H1 (cell line): ENCODE measurements at regions not wholly inside any gene's neighbourhood (a gene's known extent, or its start where the extent isn't known, plus 50 kb on each side); places are given as distances from the start of the nearest gene placed in this dataset.

Source experiments
- CTCF ChIA-PET: fragments of 300-600 bp; sonication (Branson Sonifier 250); formaldehyde crosslinking; loops from one replicate; lab custom pipeline; 2021; ENCODE audit not compliant: partially characterized antibody; lab: Charles Lee
- POLR2A ChIA-PET: fragments of 300-600 bp; sonication (Branson Sonifier 250); formaldehyde crosslinking; loops from one replicate; lab custom pipeline; 2021; ENCODE audit warnings: inconsistent platforms; ENCODE audit not compliant: partially characterized antibody; lab: Charles Lee
- DNase-seq, 2 experiments: peaks; one replicate each; pipeline versions ENCODE4 v3.0.0 to v3.0.0-alpha.2; 2010 to 2022; ENCODE audit warnings: low spot score in 2 of 2, low read depth in 1 of 2, mixed read lengths in 1 of 2
- FAIRE-seq: peaks from 2 replicates; lab custom pipeline; 2011; peaks lifted over from hg19 to GRCh38; lab: Jason Lieb, UNC
- H2AFZ ChIP-seq: 2 replicates; pipeline ENCODE4 v1.8.1; 2012; ENCODE audit warnings: low read length, inconsistent platforms
- H2AK5ac ChIP-seq: 2 replicates; pipeline ENCODE4 v1.6.1; 2013; ENCODE audit warnings: low read depth, low read length
- H2BK120ac ChIP-seq: replicated peaks from 2 replicates; pipeline ENCODE3; 2013; ENCODE audit warnings: low read depth, low read length, inconsistent platforms
- H2BK12ac ChIP-seq: 2 replicates; pipeline ENCODE4 v1.6.1; 2013; ENCODE audit warnings: low read depth, low read length
- H2BK15ac ChIP-seq: 2 replicates; pipeline ENCODE4 v1.6.1; 2013; ENCODE audit warnings: low read length
- H2BK20ac ChIP-seq: 2 replicates; pipeline ENCODE4 v1.6.1; 2013; ENCODE audit warnings: low read length
- H2BK5ac ChIP-seq: 2 replicates; pipeline ENCODE4 v1.6.1; 2013; ENCODE audit warnings: low read depth, low read length
- H3K14ac ChIP-seq: 2 replicates; pipeline ENCODE4 v1.6.1; 2013; ENCODE audit warnings: inconsistent platforms; ENCODE audit not compliant: insufficient read length
- H3K18ac ChIP-seq: 2 replicates; pipeline ENCODE4 v1.6.1; 2013; ENCODE audit warnings: low read length; ENCODE audit errors: extremely low read depth
- H3K23ac ChIP-seq: 2 replicates; pipeline ENCODE4 v1.6.1; 2013; ENCODE audit warnings: inconsistent platforms; ENCODE audit not compliant: insufficient read length
- H3K23me2 ChIP-seq: 2 replicates; pipeline ENCODE4 v1.6.1; 2013; ENCODE audit warnings: low read depth, low read length
- H3K27ac ChIP-seq: 2 replicates; pipeline ENCODE4 v1.6.1; 2011; ENCODE audit warnings: low read depth, low read length, inconsistent platforms
- H3K27me3 ChIP-seq, 4 experiments: replicated peaks in 1 of 4; 1 replicate in 1 of 4; 2 replicates in 3 of 4; pipeline versions ENCODE4 v1.6.1 to v1.8.1; 2011 to 2013; ENCODE audit warnings: low read length in 3 of 4, mild to moderate bottlenecking in 3 of 4, inconsistent platforms in 2 of 4, mixed read lengths in 2 of 4, moderate library complexity in 1 of 4; ENCODE audit not compliant: control insufficient read depth in 3 of 4, insufficient read depth in 3 of 4; ENCODE audit errors: extremely low read depth in 1 of 4
- H3K36me3 ChIP-seq, 4 experiments: 2 replicates each; pipeline versions ENCODE4 v1.6.1 to v1.8.1; 2011 to 2013; ENCODE audit warnings: mild to moderate bottlenecking in 4 of 4, low read length in 3 of 4, moderate library complexity in 2 of 4, control low read depth in 1 of 4, inconsistent platforms in 1 of 4; ENCODE audit not compliant: insufficient read depth in 4 of 4, control insufficient read depth in 2 of 4
- H3K4ac ChIP-seq: replicated peaks from 2 replicates; pipeline ENCODE3; 2013; ENCODE audit warnings: low read length, low read depth, mixed read lengths, inconsistent platforms; ENCODE audit not compliant: insufficient read length
- H3K4me1 ChIP-seq, 4 experiments: replicated peaks in 1 of 4; 1 replicate in 1 of 4; 2 replicates in 3 of 4; pipeline versions ENCODE4 v1.6.1 to v1.8.1; 2011 to 2013; ENCODE audit warnings: low read length in 3 of 4, inconsistent platforms in 2 of 4, mixed read lengths in 1 of 4; ENCODE audit not compliant: insufficient read depth in 4 of 4, control insufficient read depth in 3 of 4
- H3K4me2 ChIP-seq, 2 experiments: 2 replicates each; pipeline versions ENCODE4 v1.6.1 to v1.8.1; 2011 to 2013; ENCODE audit warnings: low read depth in 2 of 2, low read length in 2 of 2, control low read depth in 1 of 2, inconsistent platforms in 1 of 2, mild to moderate bottlenecking in 1 of 2; ENCODE audit not compliant: insufficient read depth in 1 of 2
- H3K4me3 ChIP-seq, 4 experiments: fragments of 200-600, 300-600 bp in 1 of 4; sonication (generic), shearing (Covaris generic), sonication (Bioruptor Twin) in 1 of 4; 2 replicates each; pipeline versions ENCODE4 v1.5.1 to v1.8.1; 2011 to 2016; ENCODE audit warnings: low read length in 4 of 4, low read depth in 3 of 4, control low read depth in 2 of 4, inconsistent platforms in 2 of 4, mild to moderate bottlenecking in 2 of 4, mixed read lengths in 1 of 4, moderate library complexity in 1 of 4; ENCODE audit not compliant: insufficient read depth in 2 of 4; ENCODE audit errors: extremely low read depth in 1 of 4
- H3K56ac ChIP-seq: replicated peaks from 2 replicates; pipeline ENCODE3; 2013; ENCODE audit warnings: low read depth, mild to moderate bottlenecking, mixed read lengths, low read length, inconsistent platforms; ENCODE audit not compliant: insufficient read length
- H3K79me1 ChIP-seq: 2 replicates; pipeline ENCODE4 v1.6.1; 2013; ENCODE audit warnings: low read depth, low read length, control low read depth
- H3K79me2 ChIP-seq, 2 experiments: 2 replicates each; pipeline versions ENCODE4 v1.6.1 to v1.8.1; 2012 to 2013; ENCODE audit warnings: low read length in 2 of 2, mild to moderate bottlenecking in 2 of 2, inconsistent platforms in 1 of 2; ENCODE audit not compliant: insufficient read depth in 2 of 2, control insufficient read depth in 1 of 2
- H3K9ac ChIP-seq, 4 experiments: replicated peaks in 1 of 4; 1 replicate in 1 of 4; 2 replicates in 3 of 4; pipeline versions ENCODE4 v1.6.1 to v1.8.1; 2011 to 2013; ENCODE audit warnings: low read depth in 3 of 4, low read length in 3 of 4, control low read depth in 2 of 4, mild to moderate bottlenecking in 2 of 4, moderate library complexity in 2 of 4, inconsistent platforms in 1 of 4; ENCODE audit errors: extremely low read depth in 1 of 4
- H3K9me3 ChIP-seq, 2 experiments: 2 replicates each; pipeline versions ENCODE4 v1.6.1 to v1.8.1; 2012 to 2013; ENCODE audit warnings: mild to moderate bottlenecking in 2 of 2, moderate library complexity in 2 of 2, control low read depth in 1 of 2, inconsistent platforms in 1 of 2, low read depth in 1 of 2, low read length in 1 of 2, mixed read lengths in 1 of 2; ENCODE audit not compliant: insufficient read depth in 2 of 2
- H4K20me1 ChIP-seq, 2 experiments: replicated peaks in 1 of 2; 2 replicates each; pipeline versions ENCODE3 to v1.8.1; 2011 to 2013; ENCODE audit warnings: inconsistent platforms in 2 of 2, low read length in 2 of 2, mild to moderate bottlenecking in 1 of 2; ENCODE audit not compliant: insufficient read depth in 2 of 2, control insufficient read depth in 1 of 2
- H4K5ac ChIP-seq: 2 replicates; pipeline ENCODE4 v1.6.1; 2013; ENCODE audit warnings: low read length, low read depth, mixed read lengths, inconsistent platforms; ENCODE audit not compliant: insufficient read length
- H4K8ac ChIP-seq: 2 replicates; pipeline ENCODE4 v1.8.0; 2013; ENCODE audit warnings: mild to moderate bottlenecking, moderate library complexity, low read length, inconsistent platforms; ENCODE audit not compliant: insufficient read depth; ENCODE audit errors: extremely low read depth
- H4K91ac ChIP-seq: replicated peaks from 2 replicates; pipeline ENCODE3; 2013; ENCODE audit warnings: low read length, mixed read lengths, inconsistent platforms; ENCODE audit not compliant: insufficient read length
- ATF3 ChIP-seq: IDR thresholded peaks from 2 replicates; pipeline ENCODE4 v1.6.1; 2011; ENCODE audit warnings: low read depth, mild to moderate bottlenecking, low read length; ENCODE audit not compliant: insufficient read depth
- CBX8 ChIP-seq: fragments of 300-800, 300-1000 bp; sonication (generic); IDR thresholded peaks from 2 replicates; pipeline ENCODE4 v1.7.1; 2016; ENCODE audit warnings: low read depth, low read length, borderline replicate concordance
- EP300 ChIP-seq, 2 experiments: IDR thresholded peaks; 1 replicate in 1 of 2; 2 replicates in 1 of 2; pipeline ENCODE4 v1.6.1; 2011 to 2012; ENCODE audit warnings: low read depth in 2 of 2, low read length in 2 of 2, mild to moderate bottlenecking in 2 of 2, borderline replicate concordance in 1 of 2, inconsistent platforms in 1 of 2, moderate library complexity in 1 of 2
- FOSL1 ChIP-seq: IDR thresholded peaks from 2 replicates; pipeline ENCODE4 v1.6.1; 2011; ENCODE audit warnings: mild to moderate bottlenecking, low read depth, low read length, moderate library complexity; ENCODE audit not compliant: insufficient read depth
- HDAC6 ChIP-seq: IDR thresholded peaks from one replicate; pipeline ENCODE4 v1.7.1; 2012; ENCODE audit warnings: low read depth, mild to moderate bottlenecking, inconsistent platforms, low read length, moderate library complexity
- JUN ChIP-seq: IDR thresholded peaks from 2 replicates; pipeline ENCODE4 v1.6.1; 2011; ENCODE audit warnings: low read depth, mild to moderate bottlenecking, improper control_type of control experiment, low read length
- KDM4A ChIP-seq: IDR thresholded peaks from one replicate; pipeline ENCODE4 v1.7.1; 2012; ENCODE audit warnings: low read depth, mild to moderate bottlenecking, moderate library complexity, low read length, inconsistent platforms; ENCODE audit not compliant: severe bottlenecking
- NRF1 ChIP-seq: IDR thresholded peaks from 2 replicates; pipeline ENCODE4 v1.6.1; 2011; ENCODE audit warnings: mild to moderate bottlenecking, low read depth, low read length, improper control_type of control experiment
- PHF8 ChIP-seq: fragments of 200-600 bp; sonication (generic); conservative IDR thresholded peaks from 2 replicates; pipeline ENCODE4 v1.7.1; 2012; ENCODE audit warnings: low read depth, mild to moderate bottlenecking, inconsistent platforms, low read length, moderate library complexity
- SIN3A ChIP-seq, 2 experiments: IDR thresholded peaks in 1 of 2; conservative IDR thresholded peaks in 1 of 2; 2 replicates each; pipeline ENCODE4 v1.6.1; 2011 to 2012; ENCODE audit warnings: low read length in 2 of 2, improper control_type of control experiment in 1 of 2, low read depth in 1 of 2, mild to moderate bottlenecking in 1 of 2
- SIX5 ChIP-seq: IDR thresholded peaks from 2 replicates; pipeline ENCODE4 v1.6.1; 2011; ENCODE audit warnings: mild to moderate bottlenecking, low read depth, low read length
- SP1 ChIP-seq: IDR thresholded peaks from 2 replicates; pipeline ENCODE4 v1.6.1; 2011; ENCODE audit warnings: low read depth, low read length
- TEAD4 ChIP-seq: IDR thresholded peaks from 2 replicates; pipeline ENCODE4 v1.6.1; 2012; ENCODE audit warnings: low read depth, low read length, inconsistent platforms, mixed read lengths
- WGBS, 2 experiments: shearing (Covaris generic) in 1 of 2; methylation state at CpG; one replicate each; pipeline versions ENCODE4 v1.1.6 to v1.1.7; 2013 to 2015; ENCODE audit warnings: low lambda C conversion rate in 2 of 2, mixed read lengths in 2 of 2, inconsistent platforms in 1 of 2, low coverage in 1 of 2, missing lambda C conversion rate in 1 of 2; ENCODE audit not compliant: insufficient replicate concordance in 2 of 2, insufficient coverage in 1 of 2, insufficient read length in 1 of 2; ENCODE audit errors: extremely low coverage in 1 of 2, missing lambda C conversion rate in 1 of 2; 5-methylcytosine and 5-hydroxymethylcytosine counted together

- POLR2A ChIA-PET: no interaction called here
- Histone ChIP-seq H3K27me3 (no peaks in the 10 kb centered on the region; a peak in 1 of 7 replicates), H4K20me1 (no peaks in the 10 kb centered on the region), H3K4me1 (no peaks in the 10 kb centered on the region), H3K56ac (no peak overlapping the region), H4K5ac (no peak overlapping the region), H2BK12ac (no peak overlapping the region), H2BK5ac (no peak overlapping the region), H3K18ac (no peak overlapping the region), H3K79me1 (no peaks in the 10 kb centered on the region), H3K4me2 (no peak overlapping the region), H3K14ac (no peak overlapping the region), H4K91ac (no peak overlapping the region), H3K9me3 (no peaks in the 10 kb centered on the region), H3K23ac (no peak overlapping the region), H3K4me3 (no peak overlapping the region), H3K27ac (no peak overlapping the region), H2BK120ac (no peak overlapping the region), H3K9ac (no peak overlapping the region), H2BK20ac (no peak overlapping the region), H2BK15ac (no peak overlapping the region), H3K23me2 (peaks cover 3% of the 10 kb centered on the region; the same call in 1 of the 2 replicates), H4K8ac (no peak overlapping the region; the same call in 1 of the 2 replicates), H3K79me2 (no peaks in the 10 kb centered on the region), H2AFZ (no peak overlapping the region), H3K36me3 (no peaks in the 10 kb centered on the region), H3K4ac (no peak overlapping the region), H2AK5ac (no peak overlapping the region)
- CTCF ChIA-PET: interaction anchor here (1.3 kb wide), 1 partner anchor 98 kb away, joined by 4 read pairs; no protein-coding TSS in a partner anchor
- WGBS, 2 experiments: 82% methylated on average over 1 of the region's 1 CpG; no CpG with 5 or more reads in 1 of the 2 experiments
- no peak for FAIRE-seq
- DNase-seq: no peak
- TF ChIP-seq NRF1 (no peak), HDAC6 (no peak), TEAD4 (no peak), EP300 (IDR thresholded peaks at IDR 0.05; ENCODE audit: borderline replicate concordance in 1 of 2, low read depth in 2 of 2, low read length in 2 of 2) (no peak), CBX8 (no peak), JUN (no peak), ATF3 (no peak), SIN3A (conservative IDR thresholded peaks at IDR 0.05 in 1 of 2, IDR thresholded peaks at IDR 0.05 in 1 of 2; ENCODE audit: low read depth in 1 of 2, low read length in 2 of 2) (no peak), PHF8 (no peak), FOSL1 (no peak), SP1 (no peak), SIX5 (no peak), KDM4A (no peak)
Observed at GRCh38 chr11:133723056-133723455, 122.3 kb downstream of the SPATA19 start.
